Lower leg skin (tissue), 3 donors: ENCODE measurements at regions not wholly inside any gene's neighbourhood (a gene's known extent, or its start where the extent isn't known, plus 50 kb on each side); places are given as distances from the start of the nearest gene placed in this dataset.

Source experiments
- CTCF ChIP-seq, 3 donors: fragments of 450-650 bp; IDR thresholded peaks; one replicate each; pipeline ENCODE4 v1.5.1; 2016; ENCODE audit warnings: antibody characterized with exemption in 3 of 3, mild to moderate bottlenecking in 3 of 3, moderate library complexity in 2 of 3
- POLR2A ChIP-seq, 2 donors: fragments of 450-650 bp; IDR thresholded peaks; one replicate each; pipeline ENCODE4 v1.6.1; 2016 to 2017; ENCODE audit warnings: antibody characterized with exemption in 2 of 2, mild to moderate bottlenecking in 1 of 2, moderate library complexity in 1 of 2

GRCh38 chr1:232554409-232554808 lies 75.5 kb downstream of the SIPA1L2 start:
- no peak for TF ChIP-seq CTCF (IDR thresholded peaks at IDR 0.05)
- TF ChIP-seq POLR2A (IDR thresholded peaks at IDR 0.05) = no peak
